ENCODE measurements at regions not wholly inside any gene's neighbourhood (a gene's known extent, or its start where the extent isn't known, plus 50 kb on each side); places are given as distances from the start of the nearest gene placed in this dataset.

DNA sequence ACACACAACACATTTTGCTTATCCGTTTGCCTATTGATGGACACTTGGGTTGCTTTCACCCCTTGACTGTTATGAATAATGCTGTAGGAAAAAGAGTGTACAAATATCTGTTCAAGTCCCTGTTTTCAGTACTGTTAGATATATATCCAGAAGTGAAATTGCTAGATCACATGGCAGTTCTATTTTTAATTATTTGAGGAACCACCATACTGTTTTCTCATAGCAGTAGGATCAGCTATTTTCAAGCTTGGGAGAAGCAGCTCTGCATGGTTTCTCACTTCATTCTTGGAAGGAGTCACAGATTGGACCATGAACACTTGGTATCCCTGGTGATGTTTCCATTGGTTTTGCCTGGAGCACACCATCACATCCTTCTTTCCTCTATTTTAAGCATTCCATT lies 114.4 kb upstream of the ZP4 start:
- TF ChIP-seq, protein P1, sequence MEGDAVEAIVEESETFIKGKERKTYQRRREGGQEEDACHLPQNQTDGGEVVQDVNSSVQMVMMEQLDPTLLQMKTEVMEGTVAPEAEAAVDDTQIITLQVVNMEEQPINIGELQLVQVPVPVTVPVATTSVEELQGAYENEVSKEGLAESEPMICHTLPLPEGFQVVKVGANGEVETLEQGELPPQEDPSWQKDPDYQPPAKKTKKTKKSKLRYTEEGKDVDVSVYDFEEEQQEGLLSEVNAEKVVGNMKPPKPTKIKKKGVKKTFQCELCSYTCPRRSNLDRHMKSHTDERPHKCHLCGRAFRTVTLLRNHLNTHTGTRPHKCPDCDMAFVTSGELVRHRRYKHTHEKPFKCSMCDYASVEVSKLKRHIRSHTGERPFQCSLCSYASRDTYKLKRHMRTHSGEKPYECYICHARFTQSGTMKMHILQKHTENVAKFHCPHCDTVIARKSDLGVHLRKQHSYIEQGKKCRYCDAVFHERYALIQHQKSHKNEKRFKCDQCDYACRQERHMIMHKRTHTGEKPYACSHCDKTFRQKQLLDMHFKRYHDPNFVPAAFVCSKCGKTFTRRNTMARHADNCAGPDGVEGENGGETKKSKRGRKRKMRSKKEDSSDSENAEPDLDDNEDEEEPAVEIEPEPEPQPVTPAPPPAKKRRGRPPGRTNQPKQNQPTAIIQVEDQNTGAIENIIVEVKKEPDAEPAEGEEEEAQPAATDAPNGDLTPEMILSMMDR (IDR thresholded peaks at IDR 0.05) = no peak
- no peak for TF ChIP-seq POLR2AphosphoS5 (IDR thresholded peaks at IDR 0.05)
